Astrocyte (in vitro differentiated cells and primary cell): ENCODE measurements at regions not wholly inside any gene's neighbourhood (a gene's known extent, or its start where the extent isn't known, plus 50 kb on each side); places are given as distances from the start of the nearest gene placed in this dataset.
A peak's percentile ranks its signal among the peaks of the same experiment; 100 is the strongest.

Experiments
- DNase-seq: peaks from one replicate; pipeline ENCODE4 v3.0.0-alpha.2; 2010; ENCODE audit warnings: low read depth
- FAIRE-seq: peaks from 2 replicates; lab custom pipeline; 2011; peaks lifted over from hg19 to GRCh38; lab: Jason Lieb, UNC
- H2AFZ ChIP-seq: 2 replicates; pipeline ENCODE4 v1.6.0; 2012; ENCODE audit warnings: low read depth, low read length, inconsistent platforms
- H3K27ac ChIP-seq: 2 replicates; pipeline ENCODE4 v1.5.1; 2011; ENCODE audit warnings: low read depth, low read length, inconsistent platforms
- H3K27me3 ChIP-seq: 2 replicates; pipeline ENCODE4 v1.6.0; 2011; ENCODE audit warnings: low read length, inconsistent platforms; ENCODE audit not compliant: insufficient read depth
- H3K36me3 ChIP-seq: 2 replicates; pipeline ENCODE4 v1.5.1; 2011; ENCODE audit warnings: low read length, inconsistent platforms; ENCODE audit not compliant: insufficient read depth
- H3K4me1 ChIP-seq: 2 replicates; pipeline ENCODE4 v1.5.1; 2011; ENCODE audit warnings: low read length, inconsistent platforms; ENCODE audit not compliant: insufficient read depth
- H3K4me2 ChIP-seq: 2 replicates; pipeline ENCODE4 v1.6.0; 2012; ENCODE audit warnings: low read length, inconsistent platforms
- H3K4me3 ChIP-seq: 2 replicates; pipeline ENCODE4 v1.5.1; 2011; ENCODE audit warnings: low read depth, mild to moderate bottlenecking, low read length, inconsistent platforms; ENCODE audit not compliant: insufficient read depth
- H3K79me2 ChIP-seq: 2 replicates; pipeline ENCODE4 v1.6.0; 2012; ENCODE audit warnings: mild to moderate bottlenecking, low read length, inconsistent platforms; ENCODE audit not compliant: insufficient read depth
- H3K9ac ChIP-seq: 2 replicates; pipeline ENCODE4 v1.6.0; 2012; ENCODE audit warnings: mild to moderate bottlenecking, low read length, inconsistent platforms
- H3K9me3 ChIP-seq: 2 replicates; pipeline ENCODE4 v1.5.1; 2012; ENCODE audit warnings: low read depth, mild to moderate bottlenecking, low read length, inconsistent platforms; ENCODE audit not compliant: insufficient read depth
- H4K20me1 ChIP-seq: 2 replicates; pipeline ENCODE4 v1.6.0; 2012; ENCODE audit warnings: low read length, inconsistent platforms; ENCODE audit not compliant: insufficient read depth
- H3K27ac Mint-ChIP-seq: one replicate; pipeline ENCODE4 v1.8.0; 2021; ENCODE audit warnings: mild to moderate bottlenecking, mixed read lengths; ENCODE audit not compliant: unreplicated experiment
- H3K27me3 Mint-ChIP-seq: one replicate; pipeline ENCODE4 v1.8.0; 2021; ENCODE audit warnings: low read depth, mixed read lengths; ENCODE audit not compliant: unreplicated experiment
- H3K36me3 Mint-ChIP-seq: one replicate; pipeline ENCODE4 v1.8.0; 2021; ENCODE audit warnings: low read depth, mixed read lengths; ENCODE audit not compliant: unreplicated experiment
- H3K4me1 Mint-ChIP-seq: one replicate; pipeline ENCODE4 v1.8.0; 2021; ENCODE audit warnings: low read depth, mixed read lengths; ENCODE audit not compliant: unreplicated experiment
- H3K4me3 Mint-ChIP-seq: one replicate; pipeline ENCODE4 v1.8.0; 2021; ENCODE audit warnings: mild to moderate bottlenecking, moderate library complexity, mixed read lengths; ENCODE audit not compliant: unreplicated experiment
- H3K9me3 Mint-ChIP-seq: one replicate; pipeline ENCODE4 v1.8.0; 2021; ENCODE audit warnings: mild to moderate bottlenecking, mixed read lengths; ENCODE audit not compliant: unreplicated experiment
- CTCF ChIP-seq: IDR thresholded peaks from 2 replicates; pipeline ENCODE4 v1.5.1; 2011; ENCODE audit warnings: low read depth, mild to moderate bottlenecking, inconsistent platforms, low read length, moderate library complexity; ENCODE audit not compliant: insufficient read depth
- EZH2 ChIP-seq: IDR thresholded peaks from 2 replicates; pipeline ENCODE4 v1.6.1; 2012; ENCODE audit warnings: mild to moderate bottlenecking, low read length, inconsistent platforms; ENCODE audit not compliant: insufficient read depth

DNA sequence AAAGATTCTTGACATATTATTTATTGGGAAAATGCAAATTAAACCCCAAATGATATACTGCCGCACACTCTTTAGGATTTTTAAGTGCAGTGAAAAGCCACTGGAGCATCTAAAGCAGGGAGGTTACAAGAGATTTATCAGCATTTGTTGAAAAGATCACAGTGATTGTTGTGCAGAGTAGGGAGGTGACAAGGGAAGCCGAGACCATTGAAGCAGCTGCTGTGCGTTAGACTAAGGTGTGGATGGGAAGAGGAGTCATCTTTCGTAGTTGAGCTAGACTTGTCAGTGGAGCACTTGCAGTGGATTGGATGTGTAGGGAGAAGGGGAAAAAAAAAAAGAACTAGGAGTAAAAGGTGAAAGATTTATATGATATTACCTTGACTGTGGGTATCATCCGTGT, 854.6 kb downstream of the NTRK3 start:
- Histone ChIP-seq H4K20me1 (no peaks in the 10 kb centered on the region), H3K4me1 (no peaks in the 10 kb centered on the region), H3K9me3 (no peaks in the 10 kb centered on the region), H3K36me3 (no peaks in the 10 kb centered on the region), H3K27me3 (no peaks in the 10 kb centered on the region), H3K9ac (no peak overlapping the region), H3K27ac (no peak overlapping the region), H2AFZ (no peak overlapping the region), H3K4me3 (no peak overlapping the region), H3K4me2 (no peak overlapping the region), H3K79me2 (no peaks in the 10 kb centered on the region)
- no peak overlapping the region for H3K27ac Mint-ChIP-seq
- no peak for TF ChIP-seq EZH2
- TF ChIP-seq CTCF: no peak
- H3K4me1 Mint-ChIP-seq: no peaks in the 10 kb centered on the region
- H3K27me3 Mint-ChIP-seq: peaks cover 5% of the 10 kb centered on the region
- no peak overlapping the region for H3K4me3 Mint-ChIP-seq
- no peaks in the 10 kb centered on the region for H3K9me3 Mint-ChIP-seq
- H3K36me3 Mint-ChIP-seq: no peaks in the 10 kb centered on the region
- FAIRE-seq: no peak
- DNase-seq: no peak

DNA sequence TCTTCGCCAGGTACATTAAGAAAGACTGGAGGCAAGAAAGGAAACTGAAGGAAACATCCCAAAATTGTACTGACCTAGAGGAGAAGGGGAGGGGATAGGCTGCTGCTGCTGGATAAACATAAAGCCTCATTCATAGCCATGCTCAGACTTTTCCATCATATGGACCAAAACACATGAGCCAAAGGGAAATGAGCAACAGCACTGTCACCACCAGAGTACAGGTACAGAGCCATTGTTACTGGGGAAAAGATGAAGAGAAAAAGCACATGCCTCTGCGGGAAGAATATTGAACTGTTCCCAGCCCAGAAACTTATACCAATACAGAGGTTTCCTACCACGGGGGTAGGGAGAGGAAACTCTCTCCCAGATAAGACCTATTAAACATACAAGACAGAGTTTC, 861.9 kb downstream of the NTRK3 start:
- H3K4me3 ChIP-seq: no peak overlapping the region
- H3K27me3 Mint-ChIP-seq: no peaks in the 10 kb centered on the region
- H2AFZ ChIP-seq: no peak overlapping the region
- H3K4me3 Mint-ChIP-seq: no peak overlapping the region
- FAIRE-seq (no peak), DNase-seq (no peak)
- H4K20me1 ChIP-seq: no peaks in the 10 kb centered on the region
- no peak overlapping the region for H3K9ac ChIP-seq
- H3K36me3 Mint-ChIP-seq: no peaks in the 10 kb centered on the region
- H3K4me2 ChIP-seq: no peak overlapping the region
- H3K27me3 ChIP-seq: no peaks in the 10 kb centered on the region
- H3K4me1 Mint-ChIP-seq: no peaks in the 10 kb centered on the region
- no peaks in the 10 kb centered on the region for H3K36me3 ChIP-seq
- no peak for TF ChIP-seq CTCF
- TF ChIP-seq EZH2: no peak
- H3K79me2 ChIP-seq: no peaks in the 10 kb centered on the region
- no peak overlapping the region for H3K27ac Mint-ChIP-seq
- peaks cover 5% of the 10 kb centered on the region for H3K9me3 ChIP-seq
- H3K4me1 ChIP-seq: no peaks in the 10 kb centered on the region
- peaks cover 10% of the 10 kb centered on the region for H3K9me3 Mint-ChIP-seq
- no peak overlapping the region for H3K27ac ChIP-seq

GRCh38 chr15:87387766-87388165, 868.8 kb downstream of the NTRK3 start:
- Histone ChIP-seq H3K79me2 (no peaks in the 10 kb centered on the region), H3K9me3 (no peaks in the 10 kb centered on the region), H4K20me1 (no peaks in the 10 kb centered on the region), H3K4me3 (no peak overlapping the region), H3K4me1 (no peaks in the 10 kb centered on the region), H3K27me3 (no peaks in the 10 kb centered on the region), H3K36me3 (no peaks in the 10 kb centered on the region), H3K27ac (no peak overlapping the region), H3K4me2 (no peak overlapping the region), H2AFZ (no peak overlapping the region), H3K9ac (no peak overlapping the region)
- DNase-seq: peak; percentile 58
- H3K9me3 Mint-ChIP-seq: no peaks in the 10 kb centered on the region
- FAIRE-seq: no peak
- H3K27me3 Mint-ChIP-seq: no peaks in the 10 kb centered on the region
- H3K4me1 Mint-ChIP-seq: no peaks in the 10 kb centered on the region
- no peak overlapping the region for H3K4me3 Mint-ChIP-seq
- TF ChIP-seq EZH2: no peak
- no peak for TF ChIP-seq CTCF
- no peak overlapping the region for H3K27ac Mint-ChIP-seq
- H3K36me3 Mint-ChIP-seq: no peaks in the 10 kb centered on the region
